ENCODE measurements at regions not wholly inside any gene's neighbourhood (a gene's known extent, or its start where the extent isn't known, plus 50 kb on each side); places are given as distances from the start of the nearest gene placed in this dataset.

DNA sequence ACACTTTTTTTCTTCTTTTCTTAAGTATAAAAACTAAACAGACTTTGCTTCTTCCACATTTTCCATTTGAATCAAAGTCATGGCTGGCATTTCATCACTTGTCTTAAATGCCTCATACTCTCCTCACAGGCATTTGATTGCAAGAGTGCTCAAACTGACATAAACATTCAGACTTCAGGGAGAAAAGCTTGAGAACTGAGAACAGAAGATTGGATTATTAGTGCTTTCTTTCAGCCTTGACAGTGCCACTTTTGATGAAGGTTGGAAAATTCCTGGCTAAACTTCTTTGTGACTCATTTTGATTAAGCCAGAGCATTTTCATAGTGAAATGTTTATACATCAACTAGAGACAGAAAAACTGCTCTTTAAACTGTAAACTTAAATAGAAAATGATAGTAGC is 544.4 kb downstream of the DIPK2A start:
- H3K4me3 ChIP-seq (ENCODE audit: low read length), result no peak overlapping the region
- TF ChIP-seq, protein P1, sequence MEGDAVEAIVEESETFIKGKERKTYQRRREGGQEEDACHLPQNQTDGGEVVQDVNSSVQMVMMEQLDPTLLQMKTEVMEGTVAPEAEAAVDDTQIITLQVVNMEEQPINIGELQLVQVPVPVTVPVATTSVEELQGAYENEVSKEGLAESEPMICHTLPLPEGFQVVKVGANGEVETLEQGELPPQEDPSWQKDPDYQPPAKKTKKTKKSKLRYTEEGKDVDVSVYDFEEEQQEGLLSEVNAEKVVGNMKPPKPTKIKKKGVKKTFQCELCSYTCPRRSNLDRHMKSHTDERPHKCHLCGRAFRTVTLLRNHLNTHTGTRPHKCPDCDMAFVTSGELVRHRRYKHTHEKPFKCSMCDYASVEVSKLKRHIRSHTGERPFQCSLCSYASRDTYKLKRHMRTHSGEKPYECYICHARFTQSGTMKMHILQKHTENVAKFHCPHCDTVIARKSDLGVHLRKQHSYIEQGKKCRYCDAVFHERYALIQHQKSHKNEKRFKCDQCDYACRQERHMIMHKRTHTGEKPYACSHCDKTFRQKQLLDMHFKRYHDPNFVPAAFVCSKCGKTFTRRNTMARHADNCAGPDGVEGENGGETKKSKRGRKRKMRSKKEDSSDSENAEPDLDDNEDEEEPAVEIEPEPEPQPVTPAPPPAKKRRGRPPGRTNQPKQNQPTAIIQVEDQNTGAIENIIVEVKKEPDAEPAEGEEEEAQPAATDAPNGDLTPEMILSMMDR (conservative IDR thresholded peaks at IDR 0.05; ENCODE audit: low read length), result no peak
- no peak for DNase-seq (ENCODE audit: low read depth)

DNA sequence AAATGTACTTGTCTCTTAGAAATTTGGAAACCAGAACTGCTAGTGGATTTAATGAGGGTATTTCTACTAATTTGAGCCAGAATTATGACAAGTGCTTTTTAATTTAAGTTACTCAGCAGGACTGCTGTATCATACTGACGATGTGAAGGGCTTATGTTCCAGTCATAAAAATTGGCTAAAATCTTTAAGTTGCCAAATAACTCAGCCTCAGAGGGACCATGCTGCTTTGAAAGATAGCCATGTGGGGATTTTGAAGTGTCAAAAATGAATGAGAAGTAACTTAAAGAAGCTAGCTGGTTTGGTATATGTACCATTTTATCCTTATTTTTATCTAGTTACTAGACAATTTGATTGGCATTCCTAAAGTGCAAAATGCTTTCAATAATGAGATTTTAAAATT is 545.0 kb downstream of the DIPK2A start:
- DNase-seq (ENCODE audit: low read depth), result no peak
- TF ChIP-seq, protein P1 (conservative IDR thresholded peaks at IDR 0.05; ENCODE audit: low read length), result no peak
- no peak overlapping the region for H3K4me3 ChIP-seq (ENCODE audit: low read length)

DNA sequence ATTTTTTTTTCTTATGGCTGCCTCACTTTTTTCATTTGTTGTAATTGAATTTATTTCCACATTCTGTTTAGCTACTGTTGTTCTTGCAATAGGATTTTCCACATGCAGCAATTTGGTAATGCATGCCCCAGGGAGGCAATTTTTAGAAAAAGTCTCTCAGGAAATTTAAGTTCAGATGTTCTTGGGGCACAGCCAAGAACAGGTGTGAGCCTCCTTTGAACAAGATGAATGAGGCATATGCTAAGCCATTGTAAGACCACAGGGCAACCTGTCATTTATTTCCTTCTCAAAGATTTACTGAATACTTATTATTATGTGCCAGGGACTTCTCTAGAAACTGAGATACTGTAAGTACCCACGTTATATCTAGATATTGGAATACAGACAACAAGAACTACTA is 549.5 kb downstream of the DIPK2A start:
- H3K4me3 ChIP-seq (ENCODE audit: low read length), result no peak overlapping the region
- DNase-seq (ENCODE audit: low read depth), result no peak
- TF ChIP-seq, protein P1 (conservative IDR thresholded peaks at IDR 0.05; ENCODE audit: low read length), result no peak

DNA sequence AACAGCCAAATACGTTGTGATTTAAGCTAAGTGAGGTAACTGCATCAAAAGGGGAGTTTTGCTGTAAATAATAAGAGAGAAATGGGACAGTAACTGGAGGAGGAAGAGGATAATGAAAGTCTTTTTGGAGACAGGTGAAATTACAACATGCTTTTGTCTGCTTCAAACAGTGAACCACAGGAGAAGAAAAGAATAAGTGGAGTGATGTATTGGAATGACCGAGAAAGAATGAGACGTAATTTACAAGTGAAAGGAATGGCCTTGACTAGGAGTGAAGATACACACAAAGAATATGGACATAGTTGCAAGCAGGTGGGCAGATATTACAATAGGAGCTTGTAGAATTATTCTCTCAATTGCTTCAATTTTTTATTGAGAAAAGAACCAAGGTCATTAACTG is 550.8 kb downstream of the DIPK2A start:
- TF ChIP-seq, protein P1 (conservative IDR thresholded peaks at IDR 0.05; ENCODE audit: low read length), result no peak

DNA sequence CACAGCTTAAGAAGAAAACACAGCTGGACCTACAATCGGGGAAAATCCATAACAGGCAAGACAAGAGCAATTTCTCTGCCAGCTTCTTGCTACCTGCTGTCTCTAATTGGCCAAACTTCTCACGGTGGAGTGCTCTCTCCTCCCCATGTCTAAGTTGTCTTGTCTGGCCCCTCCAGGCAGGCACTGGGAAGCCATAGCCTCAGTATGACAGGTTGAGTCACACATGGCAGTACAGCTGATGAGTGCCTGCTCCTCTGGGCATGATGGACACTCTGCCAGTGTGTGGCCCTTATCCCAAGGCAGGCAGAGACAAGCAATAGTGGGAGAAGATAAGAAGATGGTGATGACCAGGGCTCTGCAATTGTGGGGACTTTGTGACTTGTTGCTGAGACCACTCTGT is 551.8 kb downstream of the DIPK2A start:
- no peak overlapping the region for H3K4me3 ChIP-seq (ENCODE audit: low read length)
- TF ChIP-seq, protein P1 (conservative IDR thresholded peaks at IDR 0.05; ENCODE audit: low read length), result no peak
- no peak for DNase-seq (ENCODE audit: low read depth)

More for the DNA sequence above, 550.8 kb downstream of the DIPK2A start:
- DNase-seq (ENCODE audit: low read depth), result no peak
- H3K4me3 ChIP-seq (ENCODE audit: low read length), result no peak overlapping the region

DNA sequence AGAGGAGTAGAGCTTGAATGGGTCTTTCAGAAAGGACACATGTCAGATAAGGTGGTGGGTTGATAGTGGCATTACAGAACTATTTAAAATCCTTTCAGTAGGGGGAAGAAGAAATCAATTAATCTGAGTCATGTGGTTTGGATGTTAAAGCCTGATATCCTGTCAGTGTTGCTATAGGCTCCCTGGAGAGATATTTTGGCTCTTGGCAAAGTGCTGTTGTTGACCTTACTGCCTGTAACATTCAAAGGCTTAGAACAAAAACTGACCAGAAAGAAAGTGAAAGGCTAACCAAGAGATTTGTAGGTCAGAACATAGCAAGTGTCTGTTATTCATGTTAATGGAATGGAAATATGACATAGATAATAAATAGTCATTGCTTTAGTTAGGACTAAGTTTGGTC is 552.9 kb downstream of the DIPK2A start:
- TF ChIP-seq, protein P1 (conservative IDR thresholded peaks at IDR 0.05; ENCODE audit: low read length), result no peak
- no peak for DNase-seq (ENCODE audit: low read depth)
- H3K4me3 ChIP-seq (ENCODE audit: low read length), result no peak overlapping the region

DNA sequence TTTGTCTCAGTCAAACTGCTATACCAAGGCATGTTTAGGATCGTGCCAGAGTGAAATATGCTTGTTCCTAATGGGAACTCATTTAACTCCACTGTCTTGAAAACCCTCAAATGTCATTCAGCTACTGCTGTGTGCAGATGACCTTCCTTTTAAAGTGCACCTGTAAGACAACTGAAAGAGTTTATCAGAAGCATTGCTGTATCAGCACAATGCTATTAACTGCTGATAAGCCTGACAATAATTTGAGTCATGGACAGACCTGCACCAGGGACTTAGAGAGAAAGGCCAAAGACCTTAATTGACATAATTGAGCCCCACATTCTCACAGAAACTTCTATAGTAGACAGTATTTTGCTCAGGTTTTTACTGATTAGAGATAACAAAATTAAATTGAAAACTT is 557.9 kb downstream of the DIPK2A start:
- H3K4me3 ChIP-seq (ENCODE audit: low read length), result no peak overlapping the region
- DNase-seq (ENCODE audit: low read depth), result no peak
- TF ChIP-seq, protein P1 (conservative IDR thresholded peaks at IDR 0.05; ENCODE audit: low read length), result no peak
